ENCODE measurements at regions not wholly inside any gene's neighbourhood (a gene's known extent, or its start where the extent isn't known, plus 50 kb on each side); places are given as distances from the start of the nearest gene placed in this dataset.

GRCh38 chr20:52746190-52746589, 226.0 kb upstream of the TSHZ2 start:
- Histone ChIP-seq H2BK15ac (ENCODE audit: low read depth, low read length) (no peak overlapping the region), H3K9ac (ENCODE audit: low read depth, low read length) (no peak overlapping the region), H2AFZ (replicated peaks; ENCODE audit: low read length, poor library complexity) (no peak overlapping the region), H2BK20ac (ENCODE audit: low read depth, low read length) (no peak overlapping the region), H3K23ac (ENCODE audit: low read depth, low read length) (no peak overlapping the region), H2BK5ac (ENCODE audit: low read depth, low read length, poor library complexity, severe bottlenecking) (no peak overlapping the region), H3K36me3 (ENCODE audit: control insufficient read depth, insufficient read depth, low read length) (no peaks in the 10 kb centered on the region), H4K8ac (ENCODE audit: low read depth in 2 of 2, low read length in 2 of 2) (no peak overlapping the region), H2AK5ac (ENCODE audit: low read depth, low read length) (no peak overlapping the region), H3K18ac (ENCODE audit: low read depth, low read length) (no peak overlapping the region), H3K4me1 (ENCODE audit: control insufficient read depth, insufficient read depth, low read length) (no peaks in the 10 kb centered on the region), H3K79me1 (ENCODE audit: low read depth in 1 of 2, low read length in 2 of 2) (no peaks in the 10 kb centered on the region), H3K27ac (ENCODE audit: insufficient read depth, low read length) (no peak overlapping the region), H2AK9ac (replicated peaks; ENCODE audit: low read depth, low read length, poor library complexity) (no peak overlapping the region), H4K91ac (ENCODE audit: insufficient read depth, low read depth, low read length) (no peak overlapping the region), H3K4ac (ENCODE audit: low read depth, low read length) (no peak overlapping the region), H3K14ac (replicated peaks; ENCODE audit: low read depth, low read length) (no peak overlapping the region), H3K9me3 (ENCODE audit: control insufficient read depth, insufficient read depth, low read length) (no peaks in the 10 kb centered on the region), H3K4me3 (ENCODE audit: insufficient read depth, low read depth, low read length) (no peak overlapping the region), H2BK120ac (ENCODE audit: low read depth, low read length) (no peak overlapping the region), H3K4me2 (ENCODE audit: low read depth, low read length) (no peak overlapping the region), H3K27me3 (ENCODE audit: control insufficient read depth, insufficient read depth, low read length) (no peaks in the 10 kb centered on the region), H3K9me1 (ENCODE audit: insufficient read depth, low read length) (no peaks in the 10 kb centered on the region), H3K56ac (ENCODE audit: extremely low read depth, insufficient read depth, low read length) (no peak overlapping the region), H4K5ac (ENCODE audit: low read depth, low read length) (no peak overlapping the region), H4K20me1 (ENCODE audit: insufficient read depth, low read length) (no peaks in the 10 kb centered on the region)
- intact Hi-C loops (cut with micrococcal nuclease), result no loop called here
- no CpG with 5 or more reads among the region's 6 CpGs for WGBS, 2 experiments (ENCODE audit: extremely low coverage in 2 of 2, insufficient read length in 1 of 2)
- TF ChIP-seq CEBPB (IDR thresholded peaks at IDR 0.05; ENCODE audit: low read depth, low read length) (no peak), BHLHE40 (IDR thresholded peaks at IDR 0.05; ENCODE audit: low read depth, low read length) (no peak), MXI1 (IDR thresholded peaks at IDR 0.05; ENCODE audit: borderline replicate concordance, low read depth, low read length) (no peak)
- no TSS peak for BruUV-seq (replicated peaks)
- no peak for DNase-seq
- ATAC-seq (ENCODE audit: low read depth), result no peak
- ChIA-PET CTCF (interaction anchor here (0.6 kb wide), 1 partner anchor 62 kb away, joined by 6 read pairs; no protein-coding TSS in a partner anchor), POLR2A (ENCODE audit: unreplicated experiment) (no interaction called here)
- dilution Hi-C loops (cut with HindIII; ENCODE audit: low sequenced_read_pairs, unreplicated experiment), result no loop called here
- in situ Hi-C loops (cut with MboI; ENCODE audit: low sequenced_read_pairs), result no loop called here

Data from IMR-90 (cell line).